ENCODE measurements at regions not wholly inside any gene's neighbourhood (a gene's known extent, or its start where the extent isn't known, plus 50 kb on each side); places are given as distances from the start of the nearest gene placed in this dataset.

DNA sequence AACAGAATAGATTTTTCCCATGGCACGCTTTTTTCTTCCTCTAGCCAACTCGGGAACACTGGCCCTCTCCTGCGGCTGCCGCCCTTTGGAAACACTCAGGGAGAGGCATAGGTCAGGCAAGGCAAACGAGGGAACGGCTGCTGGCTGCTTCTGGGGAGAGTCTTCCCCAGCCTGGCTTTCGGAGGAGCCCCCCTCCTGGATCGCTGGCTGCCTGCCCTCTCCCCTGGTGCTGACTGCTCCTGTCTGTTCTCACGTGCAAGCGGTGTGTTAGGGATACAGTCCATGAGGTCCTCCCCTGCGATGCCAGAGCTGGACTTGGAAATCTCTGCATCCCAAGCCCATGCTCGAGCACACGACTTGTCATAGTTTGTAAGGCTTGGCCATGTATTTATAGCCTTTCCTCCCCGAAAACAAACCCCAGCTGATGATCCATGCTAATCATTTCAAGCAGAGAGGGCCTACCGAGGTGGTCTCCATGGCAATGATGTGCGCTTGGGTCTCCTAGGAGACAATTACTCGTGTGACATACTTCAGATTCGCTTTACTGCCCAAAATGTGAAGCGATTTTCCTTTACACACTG is 315.6 kb upstream of the ATP10A start:
- DNase-seq: no peak

DNA sequence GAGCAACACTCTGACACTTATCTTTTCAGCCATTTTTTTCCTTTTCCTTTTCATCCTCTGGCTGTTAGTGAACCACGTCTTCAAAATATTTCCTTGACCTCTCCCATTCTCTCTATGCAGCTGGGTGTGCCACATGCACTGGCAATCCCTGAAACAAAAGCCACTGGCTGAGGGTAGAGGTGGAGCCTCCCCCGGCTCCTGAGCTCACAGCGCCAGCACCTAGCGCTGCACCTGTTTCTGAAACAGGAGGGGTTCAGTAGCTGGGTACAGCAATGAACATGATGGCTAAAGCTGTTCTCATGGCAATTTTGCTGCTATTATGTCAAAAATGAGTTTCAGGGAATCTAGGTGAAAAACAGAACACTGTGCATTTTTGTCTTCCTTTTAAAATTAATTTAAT is 314.7 kb upstream of the ATP10A start:
- DNase-seq: no peak

- no peak for DNase-seq
Observed at GRCh38 chr15:26176831-26177230, 313.7 kb upstream of the ATP10A start.

DNA sequence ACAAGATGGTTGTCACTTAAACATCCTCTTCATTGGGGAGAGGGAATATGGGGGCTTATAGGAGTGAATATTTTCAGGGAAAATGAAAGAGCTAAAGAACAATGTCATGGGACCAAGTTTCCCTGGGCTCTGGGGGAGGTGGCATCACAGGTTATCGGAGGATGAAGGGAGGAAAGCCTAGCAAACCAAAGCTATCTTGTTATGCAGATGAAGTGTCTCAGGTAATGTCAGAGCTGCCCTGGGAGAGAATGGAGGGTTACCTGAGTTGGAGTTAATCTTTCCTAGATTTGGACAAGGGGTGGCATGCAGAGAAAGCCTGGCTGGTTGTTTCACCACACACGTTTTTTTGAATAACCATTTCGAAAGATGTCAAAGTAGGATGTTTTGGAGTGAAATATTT is 308.1 kb upstream of the ATP10A start:
- DNase-seq: no peak

GRCh38 chr15:26166429-26166828 is 303.3 kb upstream of the ATP10A start:
- DNase-seq: no peak

- DNase-seq: no peak
Observed at GRCh38 chr15:26165546-26165945, 302.4 kb upstream of the ATP10A start.

DNA sequence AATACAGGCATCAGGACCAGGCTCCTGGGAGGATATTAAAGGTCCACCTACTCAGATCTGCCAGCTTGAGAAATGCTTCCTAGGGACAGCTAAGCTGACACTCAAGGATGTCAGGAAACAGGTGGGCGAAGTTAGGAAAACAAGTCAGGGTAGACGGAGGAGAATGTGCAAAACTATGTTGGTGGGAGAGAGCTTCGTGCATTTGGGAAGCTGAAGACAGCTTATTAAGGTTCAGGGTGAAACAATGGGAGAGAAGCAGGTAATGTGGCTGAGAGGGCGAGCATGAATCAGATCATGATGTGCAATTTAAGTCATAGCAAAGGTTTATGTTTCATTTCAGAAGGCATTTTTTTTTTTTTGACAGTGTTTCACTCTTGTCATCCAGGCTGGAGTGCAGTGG is 297.2 kb upstream of the ATP10A start:
- DNase-seq: no peak

GRCh38 chr15:26158176-26158575 is 295.0 kb upstream of the ATP10A start:
- no peak for DNase-seq

DNA sequence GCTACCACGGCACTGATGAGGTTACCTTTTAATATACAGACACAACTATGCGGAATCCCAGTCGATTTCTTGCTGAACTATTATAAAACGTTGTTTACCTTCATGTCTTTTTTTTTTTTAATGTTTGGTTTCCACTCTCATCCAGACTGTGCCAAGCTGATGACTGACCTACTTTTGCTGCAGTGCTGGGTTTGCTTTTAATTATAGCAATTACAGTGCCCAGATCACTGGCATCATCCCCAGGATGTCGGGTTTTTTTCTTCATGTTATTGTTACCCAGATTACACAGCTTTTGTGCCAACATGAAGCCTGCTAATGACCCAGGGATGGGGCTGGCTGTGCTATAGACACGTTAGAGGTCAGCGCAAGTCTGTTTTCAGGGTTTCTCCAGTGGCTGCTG is 294.0 kb upstream of the ATP10A start:
- no peak for DNase-seq

GRCh38 chr15:26156051-26156450 is 292.9 kb upstream of the ATP10A start:
- no peak for DNase-seq

DNA sequence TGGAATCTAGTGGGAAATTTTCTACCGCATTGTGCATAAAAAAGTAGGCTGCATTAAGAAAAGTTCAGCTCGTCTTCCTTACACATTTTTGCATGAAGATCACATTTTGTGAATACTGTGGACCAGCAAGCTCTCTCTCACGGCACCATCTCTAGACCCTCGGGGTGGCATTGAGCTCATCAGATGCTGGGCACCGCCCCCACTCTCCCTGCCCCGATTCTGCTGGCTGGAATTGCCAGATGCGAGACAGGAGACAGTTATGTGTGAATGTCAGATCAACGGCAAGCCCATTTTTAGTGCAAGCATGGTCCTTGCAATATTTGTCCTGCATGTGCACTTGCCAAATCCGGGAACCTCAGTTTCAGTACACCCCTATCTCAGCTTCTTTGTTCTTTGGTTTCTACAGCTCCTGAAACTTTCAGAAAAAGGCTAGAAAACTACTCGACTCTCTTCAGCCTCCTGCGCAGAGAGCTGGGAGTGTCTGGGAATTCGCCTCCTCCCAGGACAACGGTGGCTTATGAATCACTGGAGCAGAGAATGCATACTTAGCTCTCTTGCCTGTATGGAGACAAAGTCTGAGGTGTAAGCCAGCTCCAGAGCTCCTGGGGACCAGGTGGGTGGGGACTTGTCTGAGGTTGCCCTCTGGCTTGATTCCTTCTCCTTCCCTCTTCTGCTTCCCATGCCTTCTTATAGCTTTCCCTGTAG is 285.2 kb upstream of the ATP10A start:
- no peak for DNase-seq

DNA sequence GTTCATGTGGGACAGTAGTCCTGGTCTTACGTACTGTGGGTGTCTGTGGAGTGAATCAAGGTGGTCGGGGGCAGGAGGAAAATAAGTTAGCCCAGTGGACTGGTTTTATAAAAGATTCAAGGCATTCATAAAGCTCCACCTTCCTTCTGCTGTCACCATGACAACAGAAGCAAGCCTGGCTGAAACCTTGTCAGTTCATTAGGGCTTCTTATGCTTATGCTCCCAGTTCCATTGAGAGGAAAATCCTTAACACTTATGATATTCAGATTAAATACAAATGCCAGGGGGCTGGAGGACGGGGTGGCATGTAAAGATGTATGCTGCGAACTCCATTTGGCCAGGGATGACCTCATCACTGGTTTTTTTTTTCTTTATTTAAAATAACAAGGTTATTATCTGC is 283.1 kb upstream of the ATP10A start:
- DNase-seq: no peak

DNA sequence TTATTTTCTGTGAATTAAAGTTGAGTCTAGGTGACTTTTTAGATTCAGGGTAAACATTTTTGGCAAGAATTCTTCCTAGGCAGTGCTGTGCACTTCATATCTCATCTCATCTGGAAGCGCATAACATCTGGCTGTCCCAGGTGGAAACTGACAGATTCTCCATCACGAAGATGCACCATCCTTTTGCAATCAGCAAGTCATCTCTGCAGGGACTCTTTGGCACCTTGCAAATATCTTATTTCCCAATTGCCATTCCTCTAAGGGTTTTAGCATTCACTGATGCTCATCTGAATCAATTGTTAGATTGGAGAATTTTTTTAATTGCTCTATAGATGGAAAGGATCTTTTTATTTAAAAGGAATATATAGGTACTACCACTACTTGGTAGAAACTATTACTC is 282.7 kb upstream of the ATP10A start:
- DNase-seq: no peak

DNA sequence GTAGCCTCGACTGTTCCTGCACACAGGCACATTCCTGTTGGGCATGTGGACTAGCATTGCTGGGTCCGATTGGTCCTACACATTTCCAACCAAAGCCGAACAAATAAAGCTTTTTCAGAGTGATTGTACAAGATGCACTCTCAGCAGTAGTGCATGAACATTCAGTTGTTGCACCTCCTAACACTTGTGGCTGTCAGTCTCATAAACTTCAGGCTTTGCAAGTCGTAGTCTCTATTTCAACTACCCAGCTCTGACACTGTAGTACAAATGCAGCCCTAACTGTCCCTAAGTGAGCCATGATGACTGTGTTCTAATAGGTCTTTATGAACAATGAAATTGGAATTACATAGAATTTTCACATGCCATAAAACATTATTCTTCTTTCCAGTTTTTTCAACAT is 281.7 kb upstream of the ATP10A start:
- DNase-seq: no peak

DNA sequence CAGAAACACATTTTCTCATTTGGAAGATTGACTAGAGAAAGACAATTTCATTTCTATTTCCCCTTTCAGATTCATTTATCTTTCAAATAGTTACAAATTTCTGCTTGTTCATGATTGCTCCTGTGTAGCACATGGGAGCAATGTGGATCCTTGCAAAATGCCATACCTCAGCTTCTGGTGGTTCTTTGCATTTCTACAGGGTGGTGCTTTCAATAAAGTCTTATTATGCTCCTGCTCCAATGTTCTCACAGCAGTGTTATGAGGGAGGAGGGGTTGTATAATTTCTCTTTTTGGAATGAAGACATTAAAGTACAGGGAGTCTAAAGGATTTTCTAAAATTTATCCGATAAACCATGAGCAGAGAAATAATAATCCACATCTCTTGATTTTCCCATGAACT is 280.1 kb upstream of the ATP10A start:
- DNase-seq: no peak

- DNase-seq: no peak
Observed at GRCh38 chr15:26134812-26135211, 271.7 kb upstream of the ATP10A start.

DNA sequence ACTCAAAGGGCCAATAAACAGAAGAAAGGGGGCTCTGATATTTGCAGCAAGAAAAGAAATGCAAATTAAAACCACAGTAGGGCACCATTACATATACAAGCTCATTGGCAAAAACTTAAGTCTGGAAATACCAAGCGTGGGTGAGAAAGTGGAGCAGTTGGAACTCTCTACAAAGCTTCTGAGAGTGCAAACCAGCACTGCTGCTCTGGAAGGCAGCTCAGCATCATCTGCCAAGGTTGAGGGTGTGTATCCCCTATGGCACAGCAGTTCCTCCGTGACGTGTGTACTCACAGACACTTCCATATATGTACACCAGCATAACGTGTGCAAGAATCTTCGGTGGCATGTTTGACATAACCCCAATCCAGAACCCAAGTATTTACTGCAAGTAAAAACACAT is 271.0 kb upstream of the ATP10A start:
- no peak for DNase-seq

DNA sequence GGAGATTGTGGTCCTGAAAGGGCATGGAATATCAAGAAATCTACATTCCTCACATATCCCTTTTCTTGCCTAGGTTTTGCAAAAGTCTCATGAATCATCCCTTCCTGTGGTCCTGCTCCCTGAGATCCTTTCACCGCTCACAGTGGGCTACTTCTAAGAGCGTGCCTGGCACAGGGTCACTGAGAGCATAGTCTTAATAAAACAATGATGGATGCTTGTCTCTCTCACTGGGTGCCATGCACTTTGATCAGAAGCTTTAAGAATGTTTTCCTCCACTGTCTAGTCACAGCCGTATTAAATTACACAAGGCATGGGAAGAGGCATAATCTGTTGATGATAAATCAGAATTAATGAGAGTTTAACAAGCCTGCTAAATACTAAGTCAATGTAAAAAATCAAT is 269.7 kb upstream of the ATP10A start:
- DNase-seq: no peak

- DNase-seq: no peak
Observed at GRCh38 chr15:26129852-26130251, 266.7 kb upstream of the ATP10A start.

DNA sequence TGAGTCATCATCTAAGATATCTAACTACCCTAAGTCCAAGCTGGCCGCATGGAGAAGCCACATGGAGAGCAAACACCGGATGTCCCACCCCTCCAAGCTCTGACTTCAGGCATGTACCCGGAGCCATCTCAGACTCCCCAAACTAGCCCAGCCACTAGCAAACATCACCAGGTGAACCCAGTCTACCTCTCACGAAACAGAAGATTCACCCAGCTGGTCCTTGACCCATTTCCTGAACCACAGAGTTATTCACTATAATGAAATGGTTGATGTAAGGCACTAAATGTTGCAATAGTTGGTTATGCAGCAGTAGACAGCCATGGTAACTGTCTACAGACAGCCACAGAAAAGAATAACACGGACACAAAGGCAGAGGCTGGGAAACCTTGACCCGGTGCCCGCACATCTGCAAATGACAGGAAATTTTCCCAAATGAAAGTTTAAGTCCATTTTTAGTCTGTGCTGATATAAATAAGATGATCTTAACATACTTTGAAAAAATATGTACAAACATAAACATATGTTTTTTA is 265.5 kb upstream of the ATP10A start:
- no peak for DNase-seq

DNA sequence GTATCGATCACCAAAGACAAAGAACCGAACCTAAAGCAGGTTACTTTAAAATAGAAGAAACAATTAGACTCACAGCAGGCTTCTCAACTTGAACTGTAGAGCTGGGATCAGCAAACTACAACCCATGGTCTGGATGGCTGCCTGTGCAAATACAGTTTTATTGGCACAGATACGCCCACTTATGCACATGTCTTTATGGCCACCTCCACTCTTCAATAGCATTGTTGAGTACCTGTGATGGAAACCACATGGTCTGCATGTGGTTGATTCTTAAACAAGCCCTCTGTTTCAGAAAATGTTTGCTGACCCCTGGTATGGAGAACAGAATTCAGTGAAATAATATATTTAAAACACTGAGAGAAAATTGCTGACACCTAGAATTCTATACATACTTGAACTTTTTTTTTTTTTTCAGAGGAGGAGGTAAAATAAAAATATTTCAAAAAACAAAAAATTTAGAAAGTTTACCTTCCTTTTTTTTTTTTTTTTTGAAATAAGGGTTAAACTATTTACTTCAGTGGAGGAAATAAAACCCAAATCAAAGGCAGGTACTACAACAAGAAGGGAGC is 263.8 kb upstream of the ATP10A start:
- DNase-seq: no peak

- DNase-seq: no peak
Observed at GRCh38 chr15:26126070-26126469, 262.9 kb upstream of the ATP10A start.

GRCh38 chr15:26125664-26126063 is 262.5 kb upstream of the ATP10A start:
- no peak for DNase-seq

GRCh38 chr15:26119322-26119721 is 256.2 kb upstream of the ATP10A start:
- no peak for DNase-seq
